HFF-Myc (cell line): ENCODE measurements at regions not wholly inside any gene's neighbourhood (a gene's known extent, or its start where the extent isn't known, plus 50 kb on each side); places are given as distances from the start of the nearest gene placed in this dataset.
"Not testable (repeated sequence)": the region's sequence is repeated elsewhere in the genome, so short reads cannot be mapped to it uniquely, and the experiment has no call there.

ENCODE experiments used
- DNase-seq: peaks from one replicate; pipeline ENCODE4 v3.0.0-alpha.2; 2011; ENCODE audit warnings: low read depth; ENCODE audit errors: extremely low read depth
- H3K4me3 ChIP-seq: replicated peaks from 2 replicates; pipeline ENCODE4 v1.5.1; 2011; ENCODE audit warnings: low read depth, mild to moderate bottlenecking, control low read depth, low read length
- CTCF ChIP-seq: IDR thresholded peaks from 2 replicates; pipeline ENCODE4 v1.5.1; 2012; ENCODE audit warnings: mild to moderate bottlenecking, low read depth, low read length, control low read depth; ENCODE audit errors: missing control alignments

GRCh38 chr1:168466092-168466713, 77.6 kb downstream of the XCL2 start:
- peak; percentile 69 for DNase-seq

DNA sequence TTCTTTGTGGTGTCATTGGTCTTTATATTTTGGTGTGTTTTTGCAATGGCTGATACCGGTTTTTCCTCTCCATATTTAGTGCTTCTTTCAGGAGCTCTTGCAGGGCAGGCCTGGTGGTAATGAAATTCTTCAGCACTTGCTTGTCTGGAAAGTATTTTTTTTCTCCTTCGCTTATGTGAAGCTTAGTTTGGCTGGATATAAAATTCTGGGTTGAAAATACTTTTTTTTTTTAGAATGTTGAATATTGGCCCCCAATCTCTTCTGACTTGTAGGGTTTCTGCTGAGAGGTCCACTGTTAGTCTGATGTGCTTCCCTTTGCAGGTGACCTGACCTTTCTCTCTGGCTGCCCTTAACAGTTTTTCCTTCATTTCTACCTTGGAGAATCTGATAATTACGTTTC, 82.7 kb downstream of the XCL2 start:
- not testable (repeated sequence) for DNase-seq

More at GRCh38 chr1:168466092-168466713, 77.6 kb downstream of the XCL2 start:
- H3K4me3 ChIP-seq: no peak overlapping the region
- no peak for TF ChIP-seq CTCF

DNA sequence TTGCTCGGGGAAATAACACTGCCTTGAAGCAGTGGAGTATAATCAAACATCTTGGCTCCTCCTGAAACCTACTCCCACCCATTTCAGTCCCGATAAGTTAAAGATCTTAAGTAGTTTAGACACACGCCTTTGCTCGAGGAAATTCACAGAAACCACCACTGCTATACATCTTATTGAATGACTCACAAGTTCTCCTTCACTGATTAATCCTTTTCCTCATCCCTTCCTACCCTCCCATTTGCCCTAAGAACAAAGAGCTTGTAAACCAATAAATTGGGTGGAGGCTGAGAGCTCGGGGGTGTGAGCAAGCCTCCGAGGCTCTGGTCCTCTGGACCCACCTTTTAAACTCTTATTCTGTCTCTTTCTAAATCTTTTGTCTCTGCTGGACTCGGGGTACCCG, 86.5 kb downstream of the XCL2 start:
- not testable (repeated sequence) for H3K4me3 ChIP-seq, DNase-seq

More for the DNA sequence above, 82.7 kb downstream of the XCL2 start:
- not testable (repeated sequence) for H3K4me3 ChIP-seq

DNA sequence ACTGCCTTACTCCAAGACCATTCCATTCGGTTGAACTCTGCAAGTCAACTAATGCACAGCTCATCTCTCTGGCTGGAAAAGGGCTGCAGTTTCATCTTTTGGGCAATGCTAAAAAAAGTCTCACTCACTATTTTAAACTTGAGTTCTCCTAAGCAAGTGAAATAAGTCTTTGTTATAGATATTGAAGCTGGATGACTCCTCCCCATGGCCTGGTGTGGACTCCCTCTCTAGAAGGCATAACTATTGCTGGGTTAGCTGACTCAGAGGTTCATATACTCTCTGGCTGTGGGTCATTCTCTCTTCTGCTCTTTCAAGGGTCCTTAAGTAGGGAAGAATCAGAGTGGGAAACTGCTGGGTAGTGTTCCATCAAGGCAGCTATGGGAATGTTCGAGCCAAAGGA, 88.0 kb downstream of the XCL2 start:
- no peak for DNase-seq
- no peak for TF ChIP-seq CTCF

GRCh38 chr1:168454211-168454815, 89.5 kb downstream of the XCL2 start:
- H3K4me3 ChIP-seq: no peak overlapping the region
- DNase-seq: no peak
- TF ChIP-seq CTCF: no peak

More for the DNA sequence above, 88.0 kb downstream of the XCL2 start:
- no peak overlapping the region for H3K4me3 ChIP-seq

GRCh38 chr1:168453056-168453455, 90.7 kb downstream of the XCL2 start:
- no peak for TF ChIP-seq CTCF
- no peak overlapping the region for H3K4me3 ChIP-seq
- DNase-seq: no peak

DNA sequence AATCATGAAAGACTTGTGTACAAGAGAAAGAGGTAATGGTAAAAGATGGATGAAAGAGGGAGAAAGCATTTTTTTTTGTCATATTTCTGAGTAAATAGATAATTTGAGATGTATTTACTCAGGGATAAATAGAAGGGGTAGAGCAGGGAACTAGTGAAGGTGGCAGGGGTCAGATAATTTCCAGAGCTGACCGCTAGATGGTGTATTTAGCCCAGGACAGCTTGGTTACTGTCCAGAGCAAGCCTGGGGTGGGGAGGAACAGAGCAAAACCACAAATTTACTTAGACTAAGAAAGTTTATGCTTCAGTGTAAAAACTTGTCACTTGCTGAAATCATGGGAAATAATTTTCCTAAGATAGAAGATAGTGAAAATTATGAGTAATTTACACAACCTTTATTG, 91.5 kb downstream of the XCL2 start:
- H3K4me3 ChIP-seq: no peak overlapping the region
- TF ChIP-seq CTCF: peak; percentile 24
- no peak for DNase-seq

- TF ChIP-seq CTCF: no peak
- no peak for DNase-seq
- no peak overlapping the region for H3K4me3 ChIP-seq
Measured at GRCh38 chr1:168447871-168448270, 95.9 kb downstream of the XCL2 start.
